BJ (cell line): ENCODE measurements at regions not wholly inside any gene's neighbourhood (a gene's known extent, or its start where the extent isn't known, plus 50 kb on each side); places are given as distances from the start of the nearest gene placed in this dataset.
"Not testable (repeated sequence)": the region's sequence is repeated elsewhere in the genome, so short reads cannot be mapped to it uniquely, and the experiment has no call there.

Experiments
- CTCF ChIA-PET: fragments of 350-600 bp; formaldehyde crosslinking; extraction: SDS; loops from one replicate; lab custom pipeline; 2021; ENCODE audit warnings: antibody characterized with exemption, inconsistent platforms; lab: Yijun Ruan, JAX
- POLR2A ChIA-PET: fragments of 300-600 bp; sonication (Branson Sonifier 250); formaldehyde crosslinking; extraction: SDS; loops from one replicate; lab custom pipeline; 2021; ENCODE audit warnings: antibody characterized with exemption; lab: Charles Lee
- DNase-seq: peaks from one replicate; pipeline ENCODE4 v3.0.0-alpha.2; 2011; ENCODE audit warnings: low read depth
- H3K27me3 ChIP-seq: 2 replicates; pipeline ENCODE4 v1.6.0; 2011; ENCODE audit warnings: low read length; ENCODE audit not compliant: control insufficient read depth, insufficient read depth
- H3K36me3 ChIP-seq: 2 replicates; pipeline ENCODE4 v1.5.1; 2011; ENCODE audit warnings: low read length; ENCODE audit not compliant: control insufficient read depth, insufficient read depth
- H3K4me3 ChIP-seq: 2 replicates; pipeline ENCODE4 v1.5.1; 2011; ENCODE audit warnings: low read depth, mild to moderate bottlenecking, control low read depth, low read length
- CTCF ChIP-seq: IDR thresholded peaks from 2 replicates; pipeline ENCODE4 v1.5.1; 2011; ENCODE audit warnings: low read depth, mild to moderate bottlenecking, control low read depth, inconsistent platforms, low read length, moderate library complexity; ENCODE audit not compliant: insufficient read depth

- CTCF ChIA-PET = interaction anchor here (1.0 kb wide), 1 partner anchor 28 kb away, joined by 6 read pairs; no protein-coding TSS in a partner anchor
Measured at GRCh38 chr16:87034317-87034716, 282.9 kb downstream of the C16orf95 start.

GRCh38 chr16:87035053-87035452, 282.1 kb downstream of the C16orf95 start:
- no peak for DNase-seq
- Histone ChIP-seq H3K36me3 (no peaks in the 10 kb centered on the region), H3K4me3 (no peak overlapping the region), H3K27me3 (peaks cover 5% of the 10 kb centered on the region)
- ChIA-PET POLR2A (no interaction called here), CTCF (no interaction called here)
- TF ChIP-seq CTCF = no peak

More at GRCh38 chr16:87034317-87034716, 282.9 kb downstream of the C16orf95 start:
- Histone ChIP-seq H3K36me3 (no peaks in the 10 kb centered on the region), H3K4me3 (no peak overlapping the region), H3K27me3 (peaks cover 5% of the 10 kb centered on the region)
- no peak for TF ChIP-seq CTCF
- no peak for DNase-seq
- POLR2A ChIA-PET = no interaction called here

- no peak for DNase-seq
- no peak overlapping the region for H3K4me3 ChIP-seq
- H3K27me3 ChIP-seq = peaks cover 5% of the 10 kb centered on the region
- ChIA-PET CTCF (interaction anchor here (0.7 to 1.1 kb wide), 3 partner anchors 11 to 275 kb away, joined by 3 read pairs; no protein-coding TSS in a partner anchor), POLR2A (no interaction called here)
- no peaks in the 10 kb centered on the region for H3K36me3 ChIP-seq
- TF ChIP-seq CTCF = no peak
Measured at GRCh38 chr16:87037012-87037411, 280.2 kb downstream of the C16orf95 start.

DNA sequence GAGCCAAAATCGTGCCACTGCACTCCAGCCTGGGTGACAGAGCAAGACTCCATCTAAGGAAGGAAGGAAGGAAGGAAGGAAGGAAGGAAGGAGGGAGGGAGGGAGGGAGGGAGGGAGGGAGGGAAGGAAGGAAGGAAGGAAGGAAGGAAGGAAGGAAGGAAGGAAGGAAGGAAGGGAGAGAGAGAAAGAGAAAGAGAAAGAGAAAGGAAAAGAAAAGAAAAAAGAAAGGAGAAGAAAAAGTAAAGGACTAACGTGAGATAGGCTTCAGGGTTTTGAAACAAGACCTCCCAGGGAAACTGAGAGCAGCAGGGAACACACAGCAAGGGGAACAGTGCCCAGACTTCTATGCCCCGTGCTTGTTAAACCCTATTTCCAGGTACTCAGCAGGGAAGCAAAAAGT, 278.7 kb downstream of the C16orf95 start:
- H3K4me3 ChIP-seq, H3K36me3 ChIP-seq, H3K27me3 ChIP-seq, CTCF ChIA-PET, POLR2A ChIA-PET, DNase-seq: not testable (repeated sequence)

GRCh38 chr16:87040169-87041117, 276.7 kb downstream of the C16orf95 start:
- DNase-seq = no peak
- TF ChIP-seq CTCF = no peak
- ChIA-PET POLR2A (interaction anchor here (0.6 kb wide), 1 partner anchor 78 kb away, joined by 4 read pairs; no protein-coding TSS in a partner anchor), CTCF (interaction anchor here (1.0 kb wide), 1 partner anchor 19 kb away, joined by 3 read pairs; no protein-coding TSS in a partner anchor)
- H3K27me3 ChIP-seq = peaks cover 6% of the 10 kb centered on the region
- no peak overlapping the region for H3K4me3 ChIP-seq
- no peaks in the 10 kb centered on the region for H3K36me3 ChIP-seq
